Mesothelial cell of epicardium (in vitro differentiated cells): ENCODE measurements at regions not wholly inside any gene's neighbourhood (a gene's known extent, or its start where the extent isn't known, plus 50 kb on each side); places are given as distances from the start of the nearest gene placed in this dataset.

Source experiments
- DNase-seq, 2 experiments: peaks; one replicate each; pipeline ENCODE4 v3.0.0; 2021; ENCODE audit warnings: low spot score in 2 of 2; ENCODE audit not compliant: unreplicated experiment in 2 of 2
- H3K27ac Mint-ChIP-seq: 2 replicates; pipeline ENCODE4 v1.8.0; 2021; ENCODE audit warnings: mixed read lengths
- H3K27me3 Mint-ChIP-seq: 2 replicates; pipeline ENCODE4 v1.8.0; 2021; ENCODE audit warnings: low read depth, mixed read lengths
- H3K36me3 Mint-ChIP-seq: 2 replicates; pipeline ENCODE4 v1.8.0; 2021; ENCODE audit warnings: mixed read lengths
- H3K4me1 Mint-ChIP-seq: 2 replicates; pipeline ENCODE4 v1.8.0; 2021; ENCODE audit warnings: mixed read lengths
- H3K4me3 Mint-ChIP-seq: 2 replicates; pipeline ENCODE4 v1.8.0; 2021; ENCODE audit warnings: mild to moderate bottlenecking, moderate library complexity, mixed read lengths
- H3K9me3 Mint-ChIP-seq: 2 replicates; pipeline ENCODE4 v1.8.0; 2021; ENCODE audit warnings: mixed read lengths
- CTCF ChIP-seq: fragments of 200-600 bp; sonication (generic); IDR thresholded peaks from one replicate; pipeline ENCODE4 v1.5.0; 2021; ENCODE audit warnings: antibody characterized with exemption; ENCODE audit not compliant: unreplicated experiment

- Mint-ChIP-seq H3K9me3 (peaks cover 4% of the 10 kb centered on the region), H3K4me3 (no peak overlapping the region), H3K4me1 (peaks cover 11% of the 10 kb centered on the region), H3K36me3 (no peaks in the 10 kb centered on the region), H3K27me3 (no peaks in the 10 kb centered on the region), H3K27ac (no peak overlapping the region)
- DNase-seq: no peak
- no peak for TF ChIP-seq CTCF
These were observed 126.2 kb downstream of the CMPK2 start for GRCh38 chr2:6739547-6739946.

GRCh38 chr2:6741229-6741628, 124.5 kb downstream of the CMPK2 start:
- DNase-seq: no peak
- H3K27me3 Mint-ChIP-seq: peaks cover 2% of the 10 kb centered on the region
- no peak overlapping the region for H3K4me3 Mint-ChIP-seq
- no peaks in the 10 kb centered on the region for H3K36me3 Mint-ChIP-seq
- peaks cover 8% of the 10 kb centered on the region for H3K4me1 Mint-ChIP-seq
- peaks cover 4% of the 10 kb centered on the region for H3K9me3 Mint-ChIP-seq
- no peak for TF ChIP-seq CTCF
- no peak overlapping the region for H3K27ac Mint-ChIP-seq

- Mint-ChIP-seq H3K4me1 (peaks cover 8% of the 10 kb centered on the region), H3K9me3 (peaks cover 4% of the 10 kb centered on the region), H3K36me3 (no peaks in the 10 kb centered on the region), H3K27me3 (peaks cover 2% of the 10 kb centered on the region), H3K4me3 (no peak overlapping the region), H3K27ac (no peak overlapping the region)
- no peak for TF ChIP-seq CTCF
- no peak for DNase-seq
These were observed 121.7 kb downstream of the CMPK2 start for GRCh38 chr2:6744038-6744437.

GRCh38 chr2:6747433-6747832, 118.3 kb downstream of the CMPK2 start:
- peaks cover 32% of the 10 kb centered on the region for H3K4me1 Mint-ChIP-seq
- no peaks in the 10 kb centered on the region for H3K36me3 Mint-ChIP-seq
- no peaks in the 10 kb centered on the region for H3K9me3 Mint-ChIP-seq
- no peak for DNase-seq
- TF ChIP-seq CTCF: no peak
- no peak overlapping the region for H3K27ac Mint-ChIP-seq
- peaks cover 2% of the 10 kb centered on the region for H3K27me3 Mint-ChIP-seq
- no peak overlapping the region for H3K4me3 Mint-ChIP-seq

- no peak overlapping the region for H3K4me3 Mint-ChIP-seq
- TF ChIP-seq CTCF: no peak
- H3K36me3 Mint-ChIP-seq: no peaks in the 10 kb centered on the region
- H3K9me3 Mint-ChIP-seq: no peaks in the 10 kb centered on the region
- H3K27me3 Mint-ChIP-seq: peaks cover 2% of the 10 kb centered on the region
- H3K4me1 Mint-ChIP-seq: peaks cover 37% of the 10 kb centered on the region
- no peak overlapping the region for H3K27ac Mint-ChIP-seq
- no peak for DNase-seq
These were observed 117.2 kb downstream of the CMPK2 start for GRCh38 chr2:6748406-6749067.

- Mint-ChIP-seq H3K4me3 (no peak overlapping the region), H3K27me3 (peaks cover 2% of the 10 kb centered on the region), H3K36me3 (no peaks in the 10 kb centered on the region), H3K4me1 (peaks cover 49% of the 10 kb centered on the region), H3K27ac (peak overlapping the region; percentile 4), H3K9me3 (no peaks in the 10 kb centered on the region)
- DNase-seq: no peak
- TF ChIP-seq CTCF: no peak
These were observed 115.7 kb downstream of the CMPK2 start for GRCh38 chr2:6749962-6750361.
